ENCODE measurements at regions not wholly inside any gene's neighbourhood (a gene's known extent, or its start where the extent isn't known, plus 50 kb on each side); places are given as distances from the start of the nearest gene placed in this dataset.

DNA sequence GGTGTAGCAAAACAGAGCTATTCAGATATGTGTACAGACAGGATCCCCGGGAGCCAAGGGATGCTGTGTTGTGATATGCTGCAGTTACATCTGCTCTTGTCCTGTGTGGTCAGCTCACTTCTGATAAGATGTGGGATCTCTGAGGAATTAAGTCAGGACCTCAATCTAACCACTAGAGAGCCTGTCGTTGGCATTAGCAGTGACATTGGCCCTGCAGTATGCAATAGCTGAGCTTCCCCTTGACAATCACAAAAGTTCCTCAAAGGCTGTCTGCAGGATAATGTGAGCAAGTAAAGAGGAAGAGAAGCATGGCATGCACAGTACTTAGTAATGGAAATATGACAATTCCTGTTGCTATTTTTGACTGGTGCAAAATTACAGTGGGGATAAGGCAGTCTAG is 203.4 kb upstream of the MIR17HG start:
- ChIA-PET POLR2A (ENCODE audit: unreplicated experiment) (no interaction called here), CTCF (no interaction called here)
- TF ChIP-seq, protein P1, sequence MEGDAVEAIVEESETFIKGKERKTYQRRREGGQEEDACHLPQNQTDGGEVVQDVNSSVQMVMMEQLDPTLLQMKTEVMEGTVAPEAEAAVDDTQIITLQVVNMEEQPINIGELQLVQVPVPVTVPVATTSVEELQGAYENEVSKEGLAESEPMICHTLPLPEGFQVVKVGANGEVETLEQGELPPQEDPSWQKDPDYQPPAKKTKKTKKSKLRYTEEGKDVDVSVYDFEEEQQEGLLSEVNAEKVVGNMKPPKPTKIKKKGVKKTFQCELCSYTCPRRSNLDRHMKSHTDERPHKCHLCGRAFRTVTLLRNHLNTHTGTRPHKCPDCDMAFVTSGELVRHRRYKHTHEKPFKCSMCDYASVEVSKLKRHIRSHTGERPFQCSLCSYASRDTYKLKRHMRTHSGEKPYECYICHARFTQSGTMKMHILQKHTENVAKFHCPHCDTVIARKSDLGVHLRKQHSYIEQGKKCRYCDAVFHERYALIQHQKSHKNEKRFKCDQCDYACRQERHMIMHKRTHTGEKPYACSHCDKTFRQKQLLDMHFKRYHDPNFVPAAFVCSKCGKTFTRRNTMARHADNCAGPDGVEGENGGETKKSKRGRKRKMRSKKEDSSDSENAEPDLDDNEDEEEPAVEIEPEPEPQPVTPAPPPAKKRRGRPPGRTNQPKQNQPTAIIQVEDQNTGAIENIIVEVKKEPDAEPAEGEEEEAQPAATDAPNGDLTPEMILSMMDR (conservative IDR thresholded peaks at IDR 0.05): no peak
- no peak for TF ChIP-seq EZH2 (IDR thresholded peaks at IDR 0.05; ENCODE audit: low read depth)
- no peak for DNase-seq
- no peaks in the 10 kb centered on the region for H3K27me3 ChIP-seq (ENCODE audit: insufficient read depth, low read depth)
- H3K79me2 ChIP-seq (ENCODE audit: low read depth): no peaks in the 10 kb centered on the region
- H3K4me3 ChIP-seq: no peak overlapping the region
- H3K36me3 ChIP-seq (ENCODE audit: low read depth): no peaks in the 10 kb centered on the region
- peaks cover 12% of the 10 kb centered on the region for H3K4me1 ChIP-seq (replicated peaks; ENCODE audit: insufficient read depth)
- no peaks in the 10 kb centered on the region for H3K9me2 ChIP-seq (ENCODE audit: insufficient read depth)
- no peak overlapping the region for H2AFZ ChIP-seq
- no peak overlapping the region for H3K4me2 ChIP-seq
- H3K27ac ChIP-seq: no peak overlapping the region
- H4K20me1 ChIP-seq (ENCODE audit: insufficient read depth): no peaks in the 10 kb centered on the region; the same call in 1 of the 2 replicates
- no peaks in the 10 kb centered on the region for H3F3A ChIP-seq (ENCODE audit: insufficient read depth, low read depth)
- BruUV-seq (replicated peaks): no TSS peak
- H3K9me3 ChIP-seq (ENCODE audit: insufficient read depth, low read depth): no peaks in the 10 kb centered on the region
- intact Hi-C loops (cut with micrococcal nuclease; ENCODE audit: unreplicated experiment): no loop called here

DNA sequence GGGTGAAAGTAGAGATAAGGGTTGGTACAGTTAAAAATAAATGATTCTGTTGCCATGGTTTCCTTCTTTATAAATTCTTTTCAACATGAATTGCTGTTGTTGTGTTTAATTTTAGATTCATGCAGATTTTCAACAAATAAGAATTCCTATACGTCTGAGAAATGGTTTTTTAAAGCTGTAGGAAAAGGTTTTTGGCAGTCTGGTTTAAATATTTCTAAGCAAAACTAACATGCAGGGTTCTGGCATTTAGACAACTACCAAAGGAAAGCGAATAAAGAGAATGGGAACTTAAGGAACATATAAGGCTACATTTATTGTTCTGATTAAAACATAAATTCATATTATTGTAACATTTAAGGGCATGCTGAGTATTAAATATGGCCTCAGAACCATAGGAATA is 203.0 kb upstream of the MIR17HG start:
- Histone ChIP-seq H3K9me3 (ENCODE audit: insufficient read depth, low read depth) (no peaks in the 10 kb centered on the region), H4K20me1 (ENCODE audit: insufficient read depth) (no peaks in the 10 kb centered on the region; the same call in 1 of the 2 replicates), H3K27ac (no peak overlapping the region), H3K4me2 (no peak overlapping the region), H3K36me3 (ENCODE audit: low read depth) (no peaks in the 10 kb centered on the region), H3K4me1 (replicated peaks; ENCODE audit: insufficient read depth) (peaks cover 12% of the 10 kb centered on the region), H3F3A (ENCODE audit: insufficient read depth, low read depth) (no peaks in the 10 kb centered on the region), H3K4me3 (no peak overlapping the region), H3K79me2 (ENCODE audit: low read depth) (no peaks in the 10 kb centered on the region), H2AFZ (no peak overlapping the region), H3K9me2 (ENCODE audit: insufficient read depth) (no peaks in the 10 kb centered on the region), H3K27me3 (ENCODE audit: insufficient read depth, low read depth) (no peaks in the 10 kb centered on the region)
- no TSS peak for BruUV-seq (replicated peaks)
- ChIA-PET CTCF (no interaction called here), POLR2A (ENCODE audit: unreplicated experiment) (no interaction called here)
- intact Hi-C loops (cut with micrococcal nuclease; ENCODE audit: unreplicated experiment): no loop called here
- no peak for DNase-seq
- no peak for TF ChIP-seq EZH2 (IDR thresholded peaks at IDR 0.05; ENCODE audit: low read depth)
- TF ChIP-seq, protein P1 (conservative IDR thresholded peaks at IDR 0.05): no peak

DNA sequence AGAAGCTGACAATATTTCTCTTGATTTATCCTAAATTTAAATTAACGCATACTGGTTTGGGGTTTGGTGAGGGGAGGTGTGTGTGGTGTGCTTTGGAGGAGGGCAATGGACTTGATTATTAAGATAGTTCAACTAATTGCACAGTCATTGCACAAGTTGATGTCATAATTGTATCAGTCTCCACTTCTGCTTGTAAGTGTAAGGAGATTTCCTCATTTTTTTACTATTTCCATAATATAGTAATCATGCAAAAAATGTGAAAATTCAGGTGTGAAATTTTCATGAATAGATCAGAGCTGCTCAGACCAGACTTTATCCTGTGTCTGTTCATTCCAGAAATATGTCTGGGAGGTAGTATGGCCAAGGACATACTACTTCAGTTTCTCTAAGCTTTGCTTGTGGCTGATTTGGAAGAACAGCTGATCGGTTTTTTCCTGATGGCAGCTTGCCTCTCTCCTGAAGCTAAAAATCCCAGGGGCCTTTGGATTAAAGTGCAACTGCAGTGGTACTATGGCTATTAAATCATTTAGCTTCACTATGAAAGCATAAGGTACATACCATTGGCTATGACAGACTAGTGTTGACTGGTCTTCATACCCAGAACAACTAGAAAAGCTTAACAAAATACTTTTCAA is 201.8 kb upstream of the MIR17HG start:
- TF ChIP-seq, protein P1 (conservative IDR thresholded peaks at IDR 0.05): no peak
- no peak for TF ChIP-seq EZH2 (IDR thresholded peaks at IDR 0.05; ENCODE audit: low read depth)
- CTCF ChIA-PET: no interaction called here

More for the DNA sequence above, 201.8 kb upstream of the MIR17HG start:
- BruUV-seq (replicated peaks): no TSS peak
- no peaks in the 10 kb centered on the region for H3F3A ChIP-seq (ENCODE audit: insufficient read depth, low read depth)
- POLR2A ChIA-PET (ENCODE audit: unreplicated experiment): no interaction called here
- H3K36me3 ChIP-seq (ENCODE audit: low read depth): no peaks in the 10 kb centered on the region
- H3K4me2 ChIP-seq: no peak overlapping the region
- H3K4me1 ChIP-seq (replicated peaks; ENCODE audit: insufficient read depth): peaks cover 12% of the 10 kb centered on the region
- H3K9me3 ChIP-seq (ENCODE audit: insufficient read depth, low read depth): no peaks in the 10 kb centered on the region
- H4K20me1 ChIP-seq (ENCODE audit: insufficient read depth): no peaks in the 10 kb centered on the region; the same call in 1 of the 2 replicates
- H3K27ac ChIP-seq: no peak overlapping the region
- no peak overlapping the region for H2AFZ ChIP-seq
- H3K79me2 ChIP-seq (ENCODE audit: low read depth): no peaks in the 10 kb centered on the region
- no peak overlapping the region for H3K4me3 ChIP-seq
- intact Hi-C loops (cut with micrococcal nuclease; ENCODE audit: unreplicated experiment): no loop called here
- H3K27me3 ChIP-seq (ENCODE audit: insufficient read depth, low read depth): no peaks in the 10 kb centered on the region
- no peak for DNase-seq
- no peaks in the 10 kb centered on the region for H3K9me2 ChIP-seq (ENCODE audit: insufficient read depth)
